ENCODE measurements at regions not wholly inside any gene's neighbourhood (a gene's known extent, or its start where the extent isn't known, plus 50 kb on each side); places are given as distances from the start of the nearest gene placed in this dataset.

GRCh38 chr10:83037653-83038052 lies 1101.7 kb upstream of the GHITM start:
- no peak for DNase-seq

DNA sequence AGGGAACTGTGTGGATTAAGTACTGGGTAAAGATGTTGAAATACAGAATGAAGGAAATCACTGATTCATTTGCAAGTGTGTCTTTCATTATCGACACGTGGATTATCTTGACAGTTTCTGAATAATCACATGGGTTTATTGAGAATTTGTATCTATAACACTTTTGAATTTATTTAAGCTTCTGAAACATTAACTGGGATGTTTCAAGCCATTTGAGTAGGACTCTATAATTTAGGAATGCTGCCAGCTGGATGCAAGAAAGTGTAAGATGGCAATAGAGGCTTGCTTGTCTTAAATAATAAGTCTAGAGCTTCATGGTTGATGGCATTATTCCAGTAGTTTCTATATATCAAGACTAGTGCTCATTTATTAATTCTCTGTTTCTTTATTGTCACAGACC lies 1100.7 kb upstream of the GHITM start:
- DNase-seq = no peak

DNA sequence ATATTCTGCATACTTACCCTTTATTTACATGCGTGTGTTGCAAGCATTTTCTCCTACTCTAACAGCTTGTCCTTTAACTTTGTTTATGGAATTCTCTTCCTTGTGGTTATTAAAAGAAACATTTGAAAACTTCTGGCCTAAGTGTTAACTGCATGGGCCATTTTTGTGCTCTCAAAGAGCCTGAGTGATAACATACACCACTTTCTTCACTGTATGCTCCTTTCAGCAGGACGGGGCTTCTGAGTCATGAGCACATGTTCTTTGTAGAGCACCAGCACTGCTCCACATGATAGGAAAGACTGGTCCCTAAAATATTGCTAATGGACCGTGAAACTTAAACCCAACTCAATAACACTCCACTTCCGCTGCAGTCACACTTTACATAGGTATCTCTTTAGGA lies 1093.6 kb upstream of the GHITM start:
- no peak for DNase-seq

GRCh38 chr10:83050815-83051214 lies 1088.5 kb upstream of the GHITM start:
- no peak for DNase-seq

DNA sequence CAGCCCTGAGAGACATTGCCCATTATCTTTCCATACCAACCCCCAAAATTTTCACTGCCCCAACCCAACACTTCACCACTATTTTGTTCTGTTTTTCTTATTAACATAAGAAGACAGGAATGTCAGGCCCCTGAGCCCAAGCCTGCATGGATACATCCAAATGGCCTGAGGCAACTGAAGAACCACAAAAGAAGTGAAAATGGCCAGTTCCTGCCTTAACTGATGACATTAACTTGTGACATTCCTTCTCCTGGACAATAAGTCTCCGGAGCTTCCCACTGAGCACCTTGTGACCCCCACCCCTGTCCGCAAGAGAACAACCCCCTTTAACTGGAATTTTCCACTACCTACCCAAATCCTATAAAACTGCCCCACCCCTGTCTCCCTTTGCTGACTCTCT lies 1076.4 kb upstream of the GHITM start:
- DNase-seq = no peak

GRCh38 chr10:83073472-83073871 lies 1065.8 kb upstream of the GHITM start:
- no peak for DNase-seq

DNA sequence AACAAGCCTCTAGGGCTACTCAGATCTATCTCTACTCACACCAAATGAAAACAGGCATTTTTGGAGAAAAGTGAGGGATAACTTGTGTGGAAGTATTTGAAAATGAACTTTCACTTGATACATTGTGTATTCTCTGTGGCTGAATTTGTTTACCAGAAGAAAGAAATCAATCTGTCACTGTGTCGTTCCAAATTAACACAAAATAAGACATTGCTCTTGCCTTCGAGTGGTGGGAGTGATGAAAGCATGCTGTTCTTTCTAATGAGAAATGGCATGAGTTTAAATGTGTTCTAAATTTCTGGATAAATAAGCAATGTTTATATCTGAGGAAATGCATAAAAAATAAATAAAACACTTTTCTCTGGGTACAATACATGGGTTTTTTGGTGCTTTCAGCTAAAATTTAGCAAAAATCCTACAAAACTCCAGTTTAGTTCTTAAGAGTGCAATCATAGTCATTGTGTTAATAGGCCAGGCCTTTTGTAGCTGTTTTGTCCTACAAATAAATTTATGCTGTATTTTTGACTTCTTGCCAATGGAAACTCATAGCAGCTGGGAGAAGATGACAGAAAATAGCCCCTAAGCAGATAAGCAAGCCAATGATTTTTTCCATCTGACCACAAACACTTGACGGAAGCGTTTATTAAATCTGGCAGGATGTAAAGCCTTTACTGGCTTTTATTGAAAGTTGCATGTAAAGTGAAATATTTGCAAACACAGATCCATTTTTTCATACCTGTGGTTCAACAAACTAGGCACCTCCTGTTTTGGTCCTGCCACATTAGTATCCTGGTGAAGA lies 1064.1 kb upstream of the GHITM start:
- DNase-seq = no peak

DNA sequence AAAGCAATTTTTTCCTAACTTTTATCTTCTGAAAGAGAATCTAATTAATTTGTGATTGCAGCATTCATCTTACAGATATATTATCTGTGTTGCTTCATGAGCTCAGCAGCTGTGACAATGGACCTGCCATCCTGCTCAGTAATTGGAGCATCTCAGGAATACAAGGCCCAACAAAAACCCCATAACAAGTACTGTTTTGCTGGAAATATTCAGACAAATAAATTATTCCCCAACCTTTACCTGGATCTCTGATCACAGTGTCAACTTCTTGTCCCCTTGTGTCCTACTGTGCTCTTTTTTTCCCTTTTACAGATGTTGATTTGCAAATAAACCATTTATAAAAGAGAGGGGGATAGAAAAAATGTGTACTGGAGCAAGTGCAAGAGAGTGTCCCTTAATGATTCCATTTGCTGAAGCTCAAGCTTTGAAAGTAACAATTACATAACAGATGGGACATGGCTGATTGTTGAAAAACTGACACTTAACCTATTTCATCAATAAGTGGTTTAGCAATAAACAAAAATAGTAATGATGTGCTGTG lies 1063.4 kb upstream of the GHITM start:
- DNase-seq = no peak

GRCh38 chr10:83076443-83076842 lies 1062.9 kb upstream of the GHITM start:
- DNase-seq = no peak

- DNase-seq = no peak
Measured at GRCh38 chr10:83078160-83078559, 1061.1 kb upstream of the GHITM start.

- DNase-seq = no peak
Measured at GRCh38 chr10:83078645-83079044, 1060.7 kb upstream of the GHITM start.

DNA sequence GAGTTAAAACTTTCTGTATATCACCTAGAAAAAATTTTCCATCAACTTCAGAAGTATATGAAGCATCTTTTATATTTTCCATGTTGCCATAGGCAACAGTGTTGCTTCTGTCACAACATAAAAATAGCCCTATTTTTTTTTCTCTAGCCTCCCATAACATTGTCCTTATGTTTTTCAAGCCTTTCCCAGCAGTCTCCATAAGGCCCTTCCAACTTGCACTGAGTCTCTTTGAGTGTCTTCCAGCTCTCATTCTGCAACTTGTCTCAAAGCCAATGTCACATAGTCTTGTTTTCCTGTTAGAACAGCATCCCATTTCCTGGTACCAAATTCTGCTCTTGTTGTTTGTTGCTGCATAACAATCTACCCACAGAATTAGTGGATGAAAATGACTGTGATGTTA lies 1055.5 kb upstream of the GHITM start:
- no peak for DNase-seq

- DNase-seq = no peak
Measured at GRCh38 chr10:83089335-83089734, 1050.0 kb upstream of the GHITM start.

DNA sequence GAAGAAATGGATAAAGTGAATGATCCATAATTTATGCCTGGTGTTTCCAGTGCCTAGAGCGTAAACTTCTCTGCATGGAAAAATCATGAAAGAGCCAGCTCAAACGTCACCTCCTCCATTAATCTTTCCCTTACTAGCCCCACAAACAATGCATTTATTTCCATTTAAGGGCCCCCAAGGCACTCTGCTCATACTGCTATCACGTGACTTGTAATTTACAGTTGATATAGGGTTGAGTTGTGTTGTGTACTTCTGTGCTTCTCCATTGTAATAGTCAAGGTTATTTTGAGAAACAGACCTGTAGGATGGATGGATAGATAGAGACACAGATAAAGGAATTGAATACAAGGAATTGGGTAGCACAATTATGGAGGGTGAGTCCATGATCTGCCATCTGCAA lies 1034.7 kb upstream of the GHITM start:
- no peak for DNase-seq

- DNase-seq = no peak
Measured at GRCh38 chr10:83108565-83109333, 1030.6 kb upstream of the GHITM start.

- no peak for DNase-seq
Measured at GRCh38 chr10:83119346-83119745, 1020.0 kb upstream of the GHITM start.

DNA sequence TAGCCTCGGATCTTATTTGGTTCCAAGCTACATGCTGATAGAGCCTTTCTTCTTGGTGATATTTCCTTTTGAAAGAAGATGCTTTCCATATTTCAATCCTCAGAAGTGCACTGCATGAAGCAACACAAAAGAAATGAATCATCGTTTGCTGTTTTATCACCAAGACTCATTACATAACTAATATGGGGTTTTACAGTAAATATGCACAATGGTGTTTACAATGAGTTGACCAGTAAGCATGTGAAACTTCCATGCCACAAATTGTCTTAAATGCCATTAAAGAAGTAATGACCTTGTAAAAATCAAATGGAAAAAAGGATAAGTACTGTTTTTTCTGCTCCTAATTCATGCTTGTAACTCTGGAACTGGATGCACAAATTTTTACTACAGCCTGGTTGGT lies 1017.0 kb upstream of the GHITM start:
- no peak for DNase-seq

DNA sequence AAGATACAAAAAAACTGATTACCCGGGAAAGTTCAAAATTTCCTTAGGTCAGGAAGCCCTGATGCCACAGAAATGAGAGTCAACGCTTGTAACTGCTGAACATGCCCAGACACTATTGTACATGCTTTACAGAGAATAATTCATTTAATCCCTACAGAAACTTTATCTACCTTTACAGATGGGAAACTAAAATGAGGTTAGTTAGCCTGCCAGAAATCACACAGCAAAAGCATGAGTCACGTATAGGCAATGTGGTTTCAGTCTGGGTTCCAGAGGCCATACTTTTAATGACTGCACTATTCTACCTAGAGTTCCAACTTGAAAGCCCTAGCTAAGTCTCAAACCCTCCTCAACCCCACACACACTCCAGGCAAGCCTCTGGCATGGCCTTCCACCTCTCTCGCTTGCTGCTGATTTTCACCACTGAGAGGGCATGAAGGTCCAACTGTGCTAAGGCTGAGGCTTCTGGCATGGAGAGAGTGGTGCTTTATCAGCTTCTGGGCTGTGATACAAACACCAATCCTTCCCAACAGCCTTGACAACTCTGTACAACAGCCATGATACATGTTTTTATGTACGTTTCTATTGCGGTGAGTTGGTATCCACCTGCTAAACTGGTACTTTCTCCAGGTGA lies 1011.2 kb upstream of the GHITM start:
- no peak for DNase-seq

DNA sequence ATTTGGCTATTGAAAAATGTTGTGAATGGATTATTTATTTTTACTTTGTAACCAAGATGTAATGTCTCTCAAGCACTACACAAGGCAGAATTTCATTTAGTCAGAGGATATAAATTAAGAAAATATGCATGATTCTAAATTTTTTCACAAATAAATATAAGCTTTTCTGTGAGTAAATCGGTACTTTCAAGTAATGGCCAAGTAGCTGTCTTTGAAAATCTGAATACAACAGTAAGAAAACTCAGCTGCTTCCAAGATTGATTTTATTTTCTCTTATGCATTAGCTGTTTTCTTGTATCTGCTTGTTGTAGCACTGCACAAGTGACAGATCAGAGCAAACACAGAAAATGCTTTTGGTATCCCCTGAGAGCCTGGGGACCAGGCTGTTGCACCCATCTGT lies 998.5 kb upstream of the GHITM start:
- no peak for DNase-seq

GRCh38 chr10:83142074-83142563 lies 997.2 kb upstream of the GHITM start:
- DNase-seq = no peak

GRCh38 chr10:83144461-83144860 lies 994.8 kb upstream of the GHITM start:
- DNase-seq = no peak

- DNase-seq = no peak
Measured at GRCh38 chr10:83153714-83154113, 985.6 kb upstream of the GHITM start.

DNA sequence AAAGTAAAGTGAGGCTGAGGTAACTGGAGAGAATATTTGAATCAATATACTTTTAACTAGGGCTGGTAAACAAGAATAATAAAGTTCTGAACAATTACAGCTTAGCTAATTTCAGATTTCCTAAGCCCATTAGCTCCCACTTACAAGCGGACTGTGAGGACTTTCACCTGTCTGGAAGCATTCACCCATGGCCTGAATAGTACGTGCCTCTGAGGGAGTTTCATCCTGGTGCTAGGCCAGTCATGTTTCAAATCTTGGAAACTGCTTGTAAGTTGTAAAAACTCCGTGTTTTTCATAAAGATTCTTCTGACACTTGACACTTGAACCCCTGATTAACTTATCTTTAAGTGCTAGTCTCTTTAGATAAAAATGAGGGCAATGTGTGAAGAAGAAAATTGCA lies 975.2 kb upstream of the GHITM start:
- DNase-seq = no peak

GRCh38 chr10:83165265-83165664 lies 974.0 kb upstream of the GHITM start:
- no peak for DNase-seq

Measured in SW 1271 (cell line).